ENCODE measurements at regions not wholly inside any gene's neighbourhood (a gene's known extent, or its start where the extent isn't known, plus 50 kb on each side); places are given as distances from the start of the nearest gene placed in this dataset.
A peak's percentile ranks its signal among the peaks of the same experiment; 100 is the strongest.

DNA sequence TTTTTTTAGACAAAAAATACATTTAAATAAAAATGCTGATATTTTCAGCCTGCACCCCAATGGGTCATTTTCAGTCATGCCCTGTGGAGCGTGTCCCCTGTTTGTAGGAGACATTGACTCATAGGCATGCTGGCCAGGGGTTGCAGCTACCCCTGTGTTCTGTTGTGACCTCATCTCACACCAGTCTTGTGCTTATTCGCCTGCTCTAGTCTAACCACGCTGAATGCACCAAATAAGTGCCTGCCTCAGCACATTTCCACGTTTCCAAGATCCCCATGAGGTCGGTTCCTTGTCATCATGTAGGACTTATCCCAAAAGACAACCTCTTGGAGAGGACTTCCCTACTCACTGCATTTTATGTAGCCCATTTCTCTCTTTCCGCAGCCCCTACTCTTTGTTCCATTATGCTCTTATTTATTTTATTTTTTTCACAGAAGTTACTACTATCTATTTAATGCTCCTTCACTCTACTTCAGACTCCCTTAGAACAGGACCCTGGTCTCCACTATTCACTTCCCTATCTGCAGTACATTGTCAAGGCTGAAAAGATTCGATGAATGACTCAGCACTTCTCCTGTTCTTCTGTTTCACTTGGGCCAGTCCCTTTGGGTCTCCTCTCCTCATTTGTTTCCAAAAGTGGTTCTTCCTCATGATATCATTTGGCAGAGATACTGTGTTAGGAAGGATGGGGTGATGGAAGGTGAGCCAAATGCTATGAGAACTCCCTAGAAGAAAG is 109.7 kb downstream of the MSL3 start (continued):
- TF ChIP-seq, protein P1, sequence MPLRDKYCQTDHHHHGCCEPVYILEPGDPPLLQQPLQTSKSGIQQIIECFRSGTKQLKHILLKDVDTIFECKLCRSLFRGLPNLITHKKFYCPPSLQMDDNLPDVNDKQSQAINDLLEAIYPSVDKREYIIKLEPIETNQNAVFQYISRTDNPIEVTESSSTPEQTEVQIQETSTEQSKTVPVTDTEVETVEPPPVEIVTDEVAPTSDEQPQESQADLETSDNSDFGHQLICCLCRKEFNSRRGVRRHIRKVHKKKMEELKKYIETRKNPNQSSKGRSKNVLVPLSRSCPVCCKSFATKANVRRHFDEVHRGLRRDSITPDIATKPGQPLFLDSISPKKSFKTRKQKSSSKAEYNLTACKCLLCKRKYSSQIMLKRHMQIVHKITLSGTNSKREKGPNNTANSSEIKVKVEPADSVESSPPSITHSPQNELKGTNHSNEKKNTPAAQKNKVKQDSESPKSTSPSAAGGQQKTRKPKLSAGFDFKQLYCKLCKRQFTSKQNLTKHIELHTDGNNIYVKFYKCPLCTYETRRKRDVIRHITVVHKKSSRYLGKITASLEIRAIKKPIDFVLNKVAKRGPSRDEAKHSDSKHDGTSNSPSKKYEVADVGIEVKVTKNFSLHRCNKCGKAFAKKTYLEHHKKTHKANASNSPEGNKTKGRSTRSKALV (CRISPR knock-in tag; IDR thresholded peaks at IDR 0.05), result no peak
- no peak for TF ChIP-seq FOXJ3 (CRISPR knock-in tag; IDR thresholded peaks at IDR 0.05; ENCODE audit: borderline replicate concordance)
- TF ChIP-seq MAFF (IDR thresholded peaks at IDR 0.05; ENCODE audit: low read depth, low read length), result peak; percentile 44
- TF ChIP-seq, protein P2, sequence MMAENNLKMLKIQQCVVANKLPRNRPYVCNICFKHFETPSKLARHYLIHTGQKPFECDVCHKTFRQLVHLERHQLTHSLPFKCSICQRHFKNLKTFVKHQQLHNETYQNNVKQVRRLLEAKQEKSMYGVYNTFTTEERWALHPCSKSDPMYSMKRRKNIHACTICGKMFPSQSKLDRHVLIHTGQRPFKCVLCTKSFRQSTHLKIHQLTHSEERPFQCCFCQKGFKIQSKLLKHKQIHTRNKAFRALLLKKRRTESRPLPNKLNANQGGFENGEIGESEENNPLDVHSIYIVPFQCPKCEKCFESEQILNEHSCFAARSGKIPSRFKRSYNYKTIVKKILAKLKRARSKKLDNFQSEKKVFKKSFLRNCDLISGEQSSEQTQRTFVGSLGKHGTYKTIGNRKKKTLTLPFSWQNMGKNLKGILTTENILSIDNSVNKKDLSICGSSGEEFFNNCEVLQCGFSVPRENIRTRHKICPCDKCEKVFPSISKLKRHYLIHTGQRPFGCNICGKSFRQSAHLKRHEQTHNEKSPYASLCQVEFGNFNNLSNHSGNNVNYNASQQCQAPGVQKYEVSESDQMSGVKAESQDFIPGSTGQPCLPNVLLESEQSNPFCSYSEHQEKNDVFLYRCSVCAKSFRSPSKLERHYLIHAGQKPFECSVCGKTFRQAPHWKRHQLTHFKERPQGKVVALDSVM (CRISPR knock-in tag; IDR thresholded peaks at IDR 0.05), result no peak
- peak in 1 of 2 experiments; percentile 67; a peak in 2 of 4 replicates for TF ChIP-seq MAFK (conservative IDR thresholded peaks at IDR 0.05 in 1 of 2, IDR thresholded peaks at IDR 0.05 in 1 of 2; ENCODE audit: low read length in 2 of 2)
- TF ChIP-seq, protein P3, sequence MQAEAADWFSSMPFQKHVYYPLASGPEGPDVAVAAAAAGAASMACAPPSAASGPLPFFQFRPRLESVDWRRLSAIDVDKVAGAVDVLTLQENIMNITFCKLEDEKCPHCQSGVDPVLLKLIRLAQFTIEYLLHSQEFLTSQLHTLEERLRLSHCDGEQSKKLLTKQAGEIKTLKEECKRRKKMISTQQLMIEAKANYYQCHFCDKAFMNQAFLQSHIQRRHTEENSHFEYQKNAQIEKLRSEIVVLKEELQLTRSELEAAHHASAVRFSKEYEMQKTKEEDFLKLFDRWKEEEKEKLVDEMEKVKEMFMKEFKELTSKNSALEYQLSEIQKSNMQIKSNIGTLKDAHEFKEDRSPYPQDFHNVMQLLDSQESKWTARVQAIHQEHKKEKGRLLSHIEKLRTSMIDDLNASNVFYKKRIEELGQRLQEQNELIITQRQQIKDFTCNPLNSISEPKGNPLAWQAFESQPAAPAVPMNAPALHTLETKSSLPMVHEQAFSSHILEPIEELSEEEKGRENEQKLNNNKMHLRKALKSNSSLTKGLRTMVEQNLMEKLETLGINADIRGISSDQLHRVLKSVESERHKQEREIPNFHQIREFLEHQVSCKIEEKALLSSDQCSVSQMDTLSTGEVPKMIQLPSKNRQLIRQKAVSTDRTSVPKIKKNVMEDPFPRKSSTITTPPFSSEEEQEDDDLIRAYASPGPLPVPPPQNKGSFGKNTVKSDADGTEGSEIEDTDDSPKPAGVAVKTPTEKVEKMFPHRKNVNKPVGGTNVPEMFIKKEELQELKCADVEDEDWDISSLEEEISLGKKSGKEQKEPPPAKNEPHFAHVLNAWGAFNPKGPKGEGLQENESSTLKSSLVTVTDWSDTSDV (CRISPR knock-in tag; IDR thresholded peaks at IDR 0.05), result no peak
- TF ChIP-seq FOXO1 (CRISPR knock-in tag; IDR thresholded peaks at IDR 0.05), result no peak

All from HepG2 (cell line).